Gastrocnemius medialis (tissue), 4 donors: ENCODE measurements at regions not wholly inside any gene's neighbourhood (a gene's known extent, or its start where the extent isn't known, plus 50 kb on each side); places are given as distances from the start of the nearest gene placed in this dataset.

Source experiments
- POLR2A ChIP-seq, 2 donors: fragments of 450-650 bp; IDR thresholded peaks; one replicate each; pipeline ENCODE4 v1.6.1; 2017; ENCODE audit warnings: antibody characterized with exemption in 2 of 2, mild to moderate bottlenecking in 2 of 2, moderate library complexity in 2 of 2
- TF ChIP-seq, protein P1 (sequence below), 5 experiments: fragments of 450-650 bp in 3 of 5; fragments of 200-600 bp in 2 of 5; sonication (generic) in 2 of 5; IDR thresholded peaks in 4 of 5; conservative IDR thresholded peaks in 1 of 5; 1 replicate in 4 of 5; 2 replicates in 1 of 5; pipeline ENCODE4 v1.5.1; 2016 to 2019; ENCODE audit warnings: antibody characterized with exemption in 5 of 5, mild to moderate bottlenecking in 3 of 5, moderate library complexity in 3 of 5

DNA sequence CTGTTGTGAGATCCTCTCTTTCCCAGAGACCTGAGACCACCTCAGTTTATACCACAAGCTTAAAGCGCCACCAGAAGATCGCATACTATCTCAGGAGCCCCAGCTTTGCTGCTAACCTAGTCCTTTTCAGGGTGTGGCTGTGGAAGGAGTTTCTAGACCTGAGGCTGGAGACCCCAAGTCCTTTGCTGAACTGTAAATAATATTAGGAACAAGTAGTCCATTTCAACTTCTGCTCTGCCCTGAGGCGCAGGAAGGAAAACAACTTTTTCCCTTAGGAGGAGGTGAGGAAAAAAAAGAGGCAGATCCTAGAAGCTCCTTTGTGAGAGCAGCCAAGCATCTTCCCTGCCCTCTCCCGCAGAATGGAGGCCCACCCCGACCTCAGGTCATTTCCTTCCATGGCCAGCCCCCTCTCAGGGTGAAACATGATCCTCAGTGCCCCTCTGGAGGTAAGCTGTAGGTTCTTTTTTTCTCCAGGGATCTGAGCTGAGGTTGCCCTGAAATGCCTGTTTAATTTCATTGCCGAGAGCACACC, 122.8 kb upstream of the LGALSL start:
- TF ChIP-seq, protein P1, sequence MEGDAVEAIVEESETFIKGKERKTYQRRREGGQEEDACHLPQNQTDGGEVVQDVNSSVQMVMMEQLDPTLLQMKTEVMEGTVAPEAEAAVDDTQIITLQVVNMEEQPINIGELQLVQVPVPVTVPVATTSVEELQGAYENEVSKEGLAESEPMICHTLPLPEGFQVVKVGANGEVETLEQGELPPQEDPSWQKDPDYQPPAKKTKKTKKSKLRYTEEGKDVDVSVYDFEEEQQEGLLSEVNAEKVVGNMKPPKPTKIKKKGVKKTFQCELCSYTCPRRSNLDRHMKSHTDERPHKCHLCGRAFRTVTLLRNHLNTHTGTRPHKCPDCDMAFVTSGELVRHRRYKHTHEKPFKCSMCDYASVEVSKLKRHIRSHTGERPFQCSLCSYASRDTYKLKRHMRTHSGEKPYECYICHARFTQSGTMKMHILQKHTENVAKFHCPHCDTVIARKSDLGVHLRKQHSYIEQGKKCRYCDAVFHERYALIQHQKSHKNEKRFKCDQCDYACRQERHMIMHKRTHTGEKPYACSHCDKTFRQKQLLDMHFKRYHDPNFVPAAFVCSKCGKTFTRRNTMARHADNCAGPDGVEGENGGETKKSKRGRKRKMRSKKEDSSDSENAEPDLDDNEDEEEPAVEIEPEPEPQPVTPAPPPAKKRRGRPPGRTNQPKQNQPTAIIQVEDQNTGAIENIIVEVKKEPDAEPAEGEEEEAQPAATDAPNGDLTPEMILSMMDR (IDR thresholded peaks at IDR 0.05 in 4 of 5, conservative IDR thresholded peaks at IDR 0.05 in 1 of 5), result peak in 2 of 5 experiments; percentile 9 to 14
- TF ChIP-seq POLR2A (IDR thresholded peaks at IDR 0.05), result no peak
